CD4-positive, alpha-beta T cell (primary cell): ENCODE measurements at regions not wholly inside any gene's neighbourhood (a gene's known extent, or its start where the extent isn't known, plus 50 kb on each side); places are given as distances from the start of the nearest gene placed in this dataset.

ENCODE experiments used
- ATAC-seq: fragments of 200-7000 bp; cut with Tn5 transposase; one replicate; pipeline ENCODE4 v1.10.0; 2022; ENCODE audit warnings: mild to moderate bottlenecking; ENCODE audit not compliant: poor library complexity
- CTCF ChIA-PET: fragments of 350-600 bp; sonication (Branson Sonifier 250); formaldehyde crosslinking; loops from one replicate; lab custom pipeline; 2021; ENCODE audit warnings: antibody characterized with exemption, inconsistent platforms; lab: Charles Lee
- POLR2A ChIA-PET: fragments of 350-600 bp; sonication (Branson Sonifier 250); formaldehyde crosslinking; loops from one replicate; lab custom pipeline; 2021; ENCODE audit warnings: antibody characterized with exemption, inconsistent platforms; lab: Charles Lee
- DNase-seq, 14 experiments: peaks; one replicate each; pipeline ENCODE4 v3.0.0-alpha.2; 2013 to 2020; ENCODE audit warnings: mixed read lengths in 2 of 14
- H3K27ac ChIP-seq, 2 donors: one replicate each; pipeline versions ENCODE4 v1.5.1 to v1.7.0; 2013; ENCODE audit warnings: low read length in 2 of 2, low read depth in 1 of 2, mild to moderate bottlenecking in 1 of 2
- H3K27me3 ChIP-seq, 2 experiments: 1 replicate in 1 of 2; 2 replicates in 1 of 2; pipeline versions ENCODE4 v1.6.1 to v1.7.0; 2013; ENCODE audit warnings: low read length in 2 of 2, control low read depth in 1 of 2, mild to moderate bottlenecking in 1 of 2, moderate library complexity in 1 of 2; ENCODE audit not compliant: insufficient read depth in 2 of 2, control insufficient read depth in 1 of 2
- H3K36me3 ChIP-seq: one replicate; pipeline ENCODE4 v1.6.1; 2013; ENCODE audit warnings: low read length, control low read depth; ENCODE audit not compliant: insufficient read depth
- H3K4me1 ChIP-seq: one replicate; pipeline ENCODE4 v1.6.1; 2013; ENCODE audit warnings: low read length, control low read depth; ENCODE audit not compliant: insufficient read depth
- H3K4me3 ChIP-seq: one replicate; pipeline ENCODE4 v1.5.1; 2013; ENCODE audit warnings: mild to moderate bottlenecking, low read length, moderate library complexity
- H3K9me3 ChIP-seq, 2 experiments: 1 replicate in 1 of 2; 2 replicates in 1 of 2; pipeline versions ENCODE4 v1.6.1 to v1.7.0; 2013; ENCODE audit warnings: low read length in 2 of 2, mild to moderate bottlenecking in 2 of 2, control low read depth in 1 of 2, moderate library complexity in 1 of 2; ENCODE audit not compliant: control insufficient read depth in 1 of 2, insufficient read depth in 1 of 2
- H3K27ac Mint-ChIP-seq: one replicate; pipeline ENCODE4 v1.8.0; 2020; ENCODE audit warnings: mixed read lengths
- H3K27me3 Mint-ChIP-seq: one replicate; pipeline ENCODE4 v1.8.0; 2021; ENCODE audit warnings: mixed read lengths
- H3K36me3 Mint-ChIP-seq: one replicate; pipeline ENCODE4 v1.8.0; 2021; ENCODE audit warnings: low read depth, mixed read lengths
- H3K4me1 Mint-ChIP-seq: one replicate; pipeline ENCODE4 v1.8.0; 2021; ENCODE audit warnings: low read depth, mixed read lengths
- H3K4me3 Mint-ChIP-seq: one replicate; pipeline ENCODE4 v1.8.0; 2020; ENCODE audit warnings: mild to moderate bottlenecking, mixed read lengths
- H3K9me3 Mint-ChIP-seq: one replicate; pipeline ENCODE4 v1.8.0; 2020; ENCODE audit warnings: mixed read lengths
- CTCF ChIP-seq: fragments of 200-600 bp; IDR thresholded peaks from one replicate; pipeline ENCODE4 v1.8.0; 2022; ENCODE audit warnings: antibody characterized with exemption, mild to moderate bottlenecking
- intact Hi-C, 2 experiments: fragments of 100-400 bp; cut with DNase I in 1 of 2; cut with micrococcal nuclease in 1 of 2; formaldehyde crosslinking; loops; one replicate each; pipeline versions ENCODE4 v1.15.1 to v1.9.0; 2023 to 2025; cut with DNase I, micrococcal nuclease

GRCh38 chr4:154164931-154165839 is 326.4 kb downstream of the DCHS2 start:
- Histone ChIP-seq H3K4me1 (no peaks in the 10 kb centered on the region), H3K4me3 (no peak overlapping the region), H3K9me3 (no peaks in the 10 kb centered on the region), H3K27ac (no peak overlapping the region), H3K36me3 (no peaks in the 10 kb centered on the region), H3K27me3 (no peaks in the 10 kb centered on the region)
- DNase-seq = no peak
- Mint-ChIP-seq H3K9me3 (peaks cover 2% of the 10 kb centered on the region), H3K36me3 (no peaks in the 10 kb centered on the region), H3K27ac (no peak overlapping the region), H3K4me3 (no peak overlapping the region), H3K27me3 (peaks cover 15% of the 10 kb centered on the region), H3K4me1 (no peaks in the 10 kb centered on the region)
- POLR2A ChIA-PET = no interaction called here
- CTCF ChIA-PET = no interaction called here
- intact Hi-C loops = no loop called here
- no peak for ATAC-seq
- TF ChIP-seq CTCF = no peak

DNA sequence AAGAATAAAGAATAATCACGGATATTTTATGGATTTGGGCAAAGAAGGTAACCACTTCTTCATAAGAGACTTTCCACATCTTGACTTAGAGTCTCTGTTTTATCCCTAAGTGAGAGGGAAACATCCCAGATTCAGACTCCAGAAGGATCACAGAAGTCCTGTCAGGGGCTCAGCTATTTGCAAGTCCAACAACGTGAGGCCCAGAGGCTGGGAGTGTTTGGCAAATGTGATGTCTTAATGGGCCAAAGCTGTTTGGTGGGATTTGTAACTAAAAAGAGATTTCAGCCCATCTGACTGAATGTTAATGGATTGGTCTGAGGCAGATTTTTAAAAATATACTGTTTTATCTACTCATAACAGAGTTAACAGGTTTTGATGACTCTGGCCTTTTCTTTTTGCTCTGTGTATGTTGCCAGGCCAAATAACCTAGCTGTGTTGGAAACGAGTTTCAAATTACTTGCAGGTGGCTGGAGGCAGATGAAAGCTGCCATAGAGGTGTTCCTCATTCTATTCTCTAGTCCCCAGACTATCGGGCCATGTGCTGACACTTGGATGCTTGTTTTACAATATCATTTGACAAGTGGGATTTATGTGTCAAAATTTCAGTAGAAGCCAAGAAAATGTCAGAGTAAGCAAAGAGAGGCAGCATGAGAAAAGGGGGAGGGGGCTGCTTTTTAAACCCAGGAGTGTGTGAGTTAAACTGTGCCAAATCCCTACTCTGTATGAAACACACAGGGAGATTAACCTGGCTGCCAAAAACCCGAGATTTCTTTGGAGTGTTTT is 330.9 kb downstream of the DCHS2 start:
- peaks cover 32% of the 10 kb centered on the region for H3K27me3 Mint-ChIP-seq

More for the DNA sequence above, 330.9 kb downstream of the DCHS2 start:
- no peaks in the 10 kb centered on the region for H3K4me1 Mint-ChIP-seq
- no peak for TF ChIP-seq CTCF
- Histone ChIP-seq H3K4me3 (no peak overlapping the region), H3K36me3 (no peaks in the 10 kb centered on the region), H3K27me3 (peaks cover 0 to 3% of the 10 kb centered on the region in 2 experiments), H3K27ac (no peak overlapping the region), H3K9me3 (no peaks in the 10 kb centered on the region), H3K4me1 (no peaks in the 10 kb centered on the region)
- H3K9me3 Mint-ChIP-seq = peaks cover 2% of the 10 kb centered on the region
- intact Hi-C loops = no loop called here
- DNase-seq (no peak), ATAC-seq (no peak)
- H3K4me3 Mint-ChIP-seq = no peak overlapping the region
- H3K36me3 Mint-ChIP-seq = no peaks in the 10 kb centered on the region
- POLR2A ChIA-PET = no interaction called here
- no peak overlapping the region for H3K27ac Mint-ChIP-seq
- CTCF ChIA-PET = no interaction called here
